ENCODE measurements at regions not wholly inside any gene's neighbourhood (a gene's known extent, or its start where the extent isn't known, plus 50 kb on each side); places are given as distances from the start of the nearest gene placed in this dataset.
A peak's percentile ranks its signal among the peaks of the same experiment; 100 is the strongest.

DNA sequence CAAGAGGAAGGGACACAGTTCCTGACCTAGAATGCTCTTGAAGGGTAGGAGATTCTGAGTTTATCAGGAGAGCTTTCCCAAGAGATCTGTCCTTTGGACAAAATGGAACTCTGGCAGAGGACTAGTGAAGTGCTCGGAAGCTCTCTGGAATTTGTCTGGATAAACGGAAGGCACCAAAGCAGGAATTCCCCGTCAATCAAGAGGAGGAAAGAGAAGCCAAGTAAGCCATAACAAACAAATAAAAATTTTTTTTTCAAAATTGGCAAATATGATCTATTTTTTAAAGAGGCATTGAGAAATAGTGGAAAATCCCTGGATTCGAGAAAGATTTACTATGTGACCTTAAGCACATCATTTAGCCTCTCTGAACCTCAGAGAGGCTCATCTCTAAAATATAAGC lies 99.2 kb downstream of the GRIN2B start:
- TF ChIP-seq, protein P1, sequence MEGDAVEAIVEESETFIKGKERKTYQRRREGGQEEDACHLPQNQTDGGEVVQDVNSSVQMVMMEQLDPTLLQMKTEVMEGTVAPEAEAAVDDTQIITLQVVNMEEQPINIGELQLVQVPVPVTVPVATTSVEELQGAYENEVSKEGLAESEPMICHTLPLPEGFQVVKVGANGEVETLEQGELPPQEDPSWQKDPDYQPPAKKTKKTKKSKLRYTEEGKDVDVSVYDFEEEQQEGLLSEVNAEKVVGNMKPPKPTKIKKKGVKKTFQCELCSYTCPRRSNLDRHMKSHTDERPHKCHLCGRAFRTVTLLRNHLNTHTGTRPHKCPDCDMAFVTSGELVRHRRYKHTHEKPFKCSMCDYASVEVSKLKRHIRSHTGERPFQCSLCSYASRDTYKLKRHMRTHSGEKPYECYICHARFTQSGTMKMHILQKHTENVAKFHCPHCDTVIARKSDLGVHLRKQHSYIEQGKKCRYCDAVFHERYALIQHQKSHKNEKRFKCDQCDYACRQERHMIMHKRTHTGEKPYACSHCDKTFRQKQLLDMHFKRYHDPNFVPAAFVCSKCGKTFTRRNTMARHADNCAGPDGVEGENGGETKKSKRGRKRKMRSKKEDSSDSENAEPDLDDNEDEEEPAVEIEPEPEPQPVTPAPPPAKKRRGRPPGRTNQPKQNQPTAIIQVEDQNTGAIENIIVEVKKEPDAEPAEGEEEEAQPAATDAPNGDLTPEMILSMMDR (IDR thresholded peaks at IDR 0.05; ENCODE audit: extremely low read depth, insufficient read depth, missing control alignments), result no peak
- no peak for DNase-seq (ENCODE audit: low spot score)
- in situ Hi-C loops (cut with MboI; ENCODE audit: low pct_unique_long_range_greater_than_20kb, low sequenced_read_pairs, unreplicated experiment), result no loop called here

DNA sequence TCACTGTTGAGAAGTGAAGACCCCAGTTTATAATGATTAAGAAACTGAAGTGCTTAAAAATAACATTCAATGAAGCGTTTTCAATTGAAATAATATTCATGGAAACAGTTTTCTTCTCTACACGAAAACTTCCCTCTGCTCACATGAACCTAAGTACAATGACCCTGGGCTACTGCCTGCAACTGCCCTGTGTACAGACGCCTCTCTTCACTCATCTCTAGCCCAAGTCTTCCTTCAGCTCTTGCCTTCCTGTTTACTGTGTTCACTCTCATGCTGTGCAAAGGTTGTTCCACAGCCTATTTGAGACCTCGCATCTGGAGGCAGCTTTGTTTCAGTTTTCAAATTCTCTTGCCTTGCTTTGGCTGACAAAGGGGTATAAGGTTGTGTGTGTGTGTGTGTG lies 100.8 kb downstream of the GRIN2B start:
- TF ChIP-seq, protein P1 (IDR thresholded peaks at IDR 0.05; ENCODE audit: extremely low read depth, insufficient read depth, missing control alignments), result no peak
- DNase-seq (ENCODE audit: low spot score), result no peak
- in situ Hi-C loops (cut with MboI; ENCODE audit: low pct_unique_long_range_greater_than_20kb, low sequenced_read_pairs, unreplicated experiment), result no loop called here

DNA sequence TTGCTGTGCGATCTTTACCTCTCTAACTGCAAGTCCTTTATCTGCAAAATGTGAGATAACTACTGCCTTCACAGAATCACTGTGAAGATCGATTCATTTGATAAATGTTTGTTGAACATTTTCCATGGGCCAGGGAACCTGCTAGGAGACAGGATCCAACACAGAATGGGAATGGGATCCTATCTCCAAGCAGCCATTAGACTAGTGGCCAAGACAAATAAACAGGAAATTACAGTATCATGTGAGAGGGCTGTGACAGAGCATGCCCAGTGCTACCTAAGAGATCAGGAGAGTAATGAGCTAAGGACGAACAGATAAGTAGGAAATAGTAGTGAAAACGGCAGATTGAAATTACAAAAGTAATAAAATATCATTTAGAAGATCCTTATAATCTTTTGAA lies 105.7 kb downstream of the GRIN2B start:
- in situ Hi-C loops (cut with MboI; ENCODE audit: low pct_unique_long_range_greater_than_20kb, low sequenced_read_pairs, unreplicated experiment), result no loop called here
- no peak for DNase-seq (ENCODE audit: low spot score)
- TF ChIP-seq, protein P1 (IDR thresholded peaks at IDR 0.05; ENCODE audit: extremely low read depth, insufficient read depth, missing control alignments), result no peak

DNA sequence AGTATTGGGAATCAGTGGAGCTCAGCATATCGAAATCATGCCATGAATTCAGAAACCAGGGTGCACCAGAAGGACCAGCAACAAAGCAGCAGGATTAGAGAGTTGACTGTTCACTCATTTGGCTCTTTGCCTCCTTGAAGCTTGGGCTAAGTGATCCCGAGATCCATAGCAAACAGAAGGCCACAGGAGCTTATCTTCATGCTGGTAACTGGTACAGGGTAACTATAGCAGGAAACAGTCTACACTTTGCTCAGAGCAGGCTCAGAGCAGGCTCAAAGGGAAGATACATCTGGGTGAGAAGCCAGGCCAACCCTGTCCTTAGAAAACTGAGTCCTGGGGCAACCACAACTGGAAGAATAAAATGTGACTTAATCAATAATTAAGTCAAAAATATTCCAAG lies 111.1 kb downstream of the GRIN2B start:
- no peak for DNase-seq (ENCODE audit: low spot score)
- TF ChIP-seq, protein P1 (IDR thresholded peaks at IDR 0.05; ENCODE audit: extremely low read depth, insufficient read depth, missing control alignments), result no peak
- in situ Hi-C loops (cut with MboI; ENCODE audit: low pct_unique_long_range_greater_than_20kb, low sequenced_read_pairs, unreplicated experiment), result loop anchor here (25.0 kb wide), 1 partner anchor 292 kb away; no protein-coding TSS in a partner anchor

DNA sequence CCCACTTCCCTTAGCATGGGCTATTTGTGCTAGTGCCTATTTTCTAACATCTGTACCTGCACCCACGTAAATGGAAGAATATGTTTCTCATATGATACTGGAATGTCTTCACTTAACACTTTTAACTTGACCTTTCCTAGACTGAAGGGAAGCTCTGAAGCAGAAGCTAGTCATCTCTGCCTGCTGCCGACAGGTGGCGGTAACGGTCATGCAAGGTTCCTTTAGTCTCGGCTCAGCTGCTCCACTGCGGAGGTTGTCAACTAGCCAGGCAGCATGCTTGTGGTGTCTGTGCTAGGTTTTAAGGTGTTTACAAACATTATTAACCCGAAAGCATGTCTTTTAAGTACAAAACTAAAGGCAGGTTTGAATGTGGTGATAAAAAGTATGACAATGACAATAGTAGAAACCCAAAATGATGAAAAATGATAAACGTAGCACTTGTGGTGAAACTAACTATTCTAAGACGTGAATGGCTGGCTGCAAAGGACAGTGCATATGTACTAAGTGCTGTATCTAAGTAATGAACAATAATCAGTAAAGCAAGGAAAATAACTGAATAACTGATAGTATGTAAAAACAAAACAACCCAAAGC lies 117.2 kb downstream of the GRIN2B start:
- peak; percentile 55 for DNase-seq (ENCODE audit: low spot score)
- in situ Hi-C loops (cut with MboI; ENCODE audit: low pct_unique_long_range_greater_than_20kb, low sequenced_read_pairs, unreplicated experiment), result loop anchor here (25.0 kb wide), 1 partner anchor 298 kb away; no protein-coding TSS in a partner anchor
- TF ChIP-seq, protein P1 (IDR thresholded peaks at IDR 0.05; ENCODE audit: extremely low read depth, insufficient read depth, missing control alignments), result peak; percentile 96

DNA sequence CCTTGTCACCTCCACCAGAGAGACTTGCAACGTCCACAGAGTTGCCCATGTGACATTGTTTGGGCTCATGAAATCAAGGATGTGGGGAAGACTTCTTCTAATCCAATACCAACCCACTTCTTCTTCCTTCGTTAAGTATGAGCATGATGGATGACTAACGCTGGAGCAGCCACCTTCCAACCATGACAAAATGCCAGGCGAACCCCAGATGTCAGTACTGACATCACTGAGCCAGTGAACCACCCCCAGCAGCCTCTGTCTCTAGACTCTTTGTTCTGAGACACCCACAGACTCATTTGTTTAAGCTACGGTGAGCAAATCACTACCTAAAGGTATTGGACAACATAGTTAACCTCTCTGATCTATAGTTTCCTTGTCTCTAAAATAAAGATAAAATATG lies 123.7 kb downstream of the GRIN2B start:
- no peak for DNase-seq (ENCODE audit: low spot score)
- in situ Hi-C loops (cut with MboI; ENCODE audit: low pct_unique_long_range_greater_than_20kb, low sequenced_read_pairs, unreplicated experiment), result loop anchor here (25.0 kb wide), 1 partner anchor 305 kb away; no protein-coding TSS in a partner anchor

More for the DNA sequence above, 123.7 kb downstream of the GRIN2B start:
- TF ChIP-seq, protein P1 (IDR thresholded peaks at IDR 0.05; ENCODE audit: extremely low read depth, insufficient read depth, missing control alignments), result no peak

All from GM13977 (cell line).